ENCODE measurements at regions not wholly inside any gene's neighbourhood (a gene's known extent, or its start where the extent isn't known, plus 50 kb on each side); places are given as distances from the start of the nearest gene placed in this dataset.

- intact Hi-C loops (cut with micrococcal nuclease): no loop called here
- Histone ChIP-seq H3K36me3 (ENCODE audit: control insufficient read depth, insufficient read depth, low read length) (no peaks in the 10 kb centered on the region), H3K4me1 (ENCODE audit: control insufficient read depth, insufficient read depth, low read length) (no peaks in the 10 kb centered on the region), H3K9me3 (ENCODE audit: control insufficient read depth, insufficient read depth, low read length) (no peaks in the 10 kb centered on the region), H3K4me3 (ENCODE audit: low read length) (no peak overlapping the region), H3K27ac (ENCODE audit: low read length) (no peak overlapping the region), H3K27me3 (ENCODE audit: control insufficient read depth, insufficient read depth, low read length) (no peaks in the 10 kb centered on the region)
- no peaks in the 10 kb centered on the region for H3K9me3 Mint-ChIP-seq
- WGBS (ENCODE audit: insufficient coverage): 74% methylated on average over 5 of the region's 6 CpGs
- DNase-seq: no peak
- no peak for ATAC-seq
- H3K4me3 Mint-ChIP-seq: no peak overlapping the region
- H3K4me1 Mint-ChIP-seq: no peaks in the 10 kb centered on the region
- no peak for TF ChIP-seq CTCF (IDR thresholded peaks at IDR 0.05)
- H3K27ac Mint-ChIP-seq: no peak overlapping the region
- H3K27me3 Mint-ChIP-seq (ENCODE audit: low read depth in 2 of 2): peaks cover 0 to 7% of the 10 kb centered on the region in 2 donors
- H3K36me3 Mint-ChIP-seq: no peaks in the 10 kb centered on the region
These were observed 208.7 kb upstream of the ZNF32 start for GRCh38 chr10:43857206-43857930.

GRCh38 chr10:43856299-43856698 lies 207.6 kb upstream of the ZNF32 start:
- no peak for TF ChIP-seq CTCF (IDR thresholded peaks at IDR 0.05)
- Histone ChIP-seq H3K4me3 (ENCODE audit: low read length) (no peak overlapping the region), H3K4me1 (ENCODE audit: control insufficient read depth, insufficient read depth, low read length) (no peaks in the 10 kb centered on the region), H3K36me3 (ENCODE audit: control insufficient read depth, insufficient read depth, low read length) (no peaks in the 10 kb centered on the region), H3K9me3 (ENCODE audit: control insufficient read depth, insufficient read depth, low read length) (no peaks in the 10 kb centered on the region), H3K27ac (ENCODE audit: low read length) (no peak overlapping the region), H3K27me3 (ENCODE audit: control insufficient read depth, insufficient read depth, low read length) (no peaks in the 10 kb centered on the region)
- ATAC-seq (no peak), DNase-seq (no peak)
- Mint-ChIP-seq H3K36me3 (no peaks in the 10 kb centered on the region), H3K4me3 (no peak overlapping the region), H3K4me1 (no peaks in the 10 kb centered on the region), H3K9me3 (no peaks in the 10 kb centered on the region), H3K27ac (no peak overlapping the region), H3K27me3 (ENCODE audit: low read depth in 2 of 2) (peaks cover 0 to 7% of the 10 kb centered on the region in 2 donors)
- intact Hi-C loops (cut with micrococcal nuclease): no loop called here
- WGBS (ENCODE audit: insufficient coverage): 96% methylated on average over 5 of the region's 5 CpGs

GRCh38 chr10:43855667-43856210 lies 207.1 kb upstream of the ZNF32 start:
- no peaks in the 10 kb centered on the region for H3K27me3 ChIP-seq (ENCODE audit: control insufficient read depth, insufficient read depth, low read length)
- Mint-ChIP-seq H3K9me3 (no peaks in the 10 kb centered on the region), H3K4me1 (no peaks in the 10 kb centered on the region), H3K27me3 (ENCODE audit: low read depth in 2 of 2) (peaks cover 0 to 7% of the 10 kb centered on the region in 2 donors), H3K4me3 (no peak overlapping the region), H3K27ac (no peak overlapping the region), H3K36me3 (no peaks in the 10 kb centered on the region)
- H3K36me3 ChIP-seq (ENCODE audit: control insufficient read depth, insufficient read depth, low read length): no peaks in the 10 kb centered on the region
- intact Hi-C loops (cut with micrococcal nuclease): no loop called here
- H3K4me3 ChIP-seq (ENCODE audit: low read length): no peak overlapping the region
- no peak for ATAC-seq
- H3K9me3 ChIP-seq (ENCODE audit: control insufficient read depth, insufficient read depth, low read length): no peaks in the 10 kb centered on the region
- DNase-seq: no peak
- no peaks in the 10 kb centered on the region for H3K4me1 ChIP-seq (ENCODE audit: control insufficient read depth, insufficient read depth, low read length)
- no peak overlapping the region for H3K27ac ChIP-seq (ENCODE audit: low read length)
- no peak for TF ChIP-seq CTCF (IDR thresholded peaks at IDR 0.05)
- WGBS (ENCODE audit: insufficient coverage): 71% methylated on average over 4 of the region's 4 CpGs

- Mint-ChIP-seq H3K4me1 (no peaks in the 10 kb centered on the region), H3K27ac (no peak overlapping the region)
These were observed 205.3 kb upstream of the ZNF32 start for GRCh38 chr10:43854007-43854406.

More at GRCh38 chr10:43854007-43854406, 205.3 kb upstream of the ZNF32 start:
- no peak overlapping the region for H3K4me3 ChIP-seq (ENCODE audit: low read length)
- no peak for TF ChIP-seq CTCF (IDR thresholded peaks at IDR 0.05)
- no peaks in the 10 kb centered on the region for H3K9me3 Mint-ChIP-seq
- H3K4me3 Mint-ChIP-seq: no peak overlapping the region
- H3K27me3 Mint-ChIP-seq (ENCODE audit: low read depth in 2 of 2): peaks cover 0 to 7% of the 10 kb centered on the region in 2 donors
- no peaks in the 10 kb centered on the region for H3K9me3 ChIP-seq (ENCODE audit: control insufficient read depth, insufficient read depth, low read length)
- no peaks in the 10 kb centered on the region for H3K4me1 ChIP-seq (ENCODE audit: control insufficient read depth, insufficient read depth, low read length)
- WGBS (ENCODE audit: insufficient coverage): 91% methylated on average over 10 of the region's 10 CpGs
- no peak for DNase-seq
- intact Hi-C loops (cut with micrococcal nuclease): no loop called here
- no peak for ATAC-seq
- H3K27ac ChIP-seq (ENCODE audit: low read length): no peak overlapping the region
- no peaks in the 10 kb centered on the region for H3K36me3 Mint-ChIP-seq
- no peaks in the 10 kb centered on the region for H3K27me3 ChIP-seq (ENCODE audit: control insufficient read depth, insufficient read depth, low read length)
- H3K36me3 ChIP-seq (ENCODE audit: control insufficient read depth, insufficient read depth, low read length): no peaks in the 10 kb centered on the region
